ENCODE measurements at regions not wholly inside any gene's neighbourhood (a gene's known extent, or its start where the extent isn't known, plus 50 kb on each side); places are given as distances from the start of the nearest gene placed in this dataset.

DNA sequence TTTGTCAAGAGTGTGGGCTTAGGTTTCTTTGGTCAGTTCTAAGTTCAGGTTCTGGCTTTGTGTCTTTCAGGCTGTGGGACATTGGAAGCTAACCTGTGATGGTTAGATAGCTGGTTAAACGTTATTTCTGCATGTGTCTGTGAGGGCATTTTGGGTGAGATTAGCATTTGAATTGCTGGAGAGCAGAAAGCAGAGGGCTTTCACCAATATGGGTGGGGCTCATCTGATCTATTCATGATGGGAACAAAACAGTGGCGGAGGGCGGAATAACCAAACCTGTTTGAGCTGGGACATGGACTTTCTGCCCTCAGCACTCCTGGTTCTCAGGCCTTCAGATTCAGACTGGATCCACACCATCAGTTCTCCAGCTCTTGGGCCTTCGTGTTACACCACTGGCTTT is 195.4 kb downstream of the KLF13 start (continued):
- TF ChIP-seq, protein P1, sequence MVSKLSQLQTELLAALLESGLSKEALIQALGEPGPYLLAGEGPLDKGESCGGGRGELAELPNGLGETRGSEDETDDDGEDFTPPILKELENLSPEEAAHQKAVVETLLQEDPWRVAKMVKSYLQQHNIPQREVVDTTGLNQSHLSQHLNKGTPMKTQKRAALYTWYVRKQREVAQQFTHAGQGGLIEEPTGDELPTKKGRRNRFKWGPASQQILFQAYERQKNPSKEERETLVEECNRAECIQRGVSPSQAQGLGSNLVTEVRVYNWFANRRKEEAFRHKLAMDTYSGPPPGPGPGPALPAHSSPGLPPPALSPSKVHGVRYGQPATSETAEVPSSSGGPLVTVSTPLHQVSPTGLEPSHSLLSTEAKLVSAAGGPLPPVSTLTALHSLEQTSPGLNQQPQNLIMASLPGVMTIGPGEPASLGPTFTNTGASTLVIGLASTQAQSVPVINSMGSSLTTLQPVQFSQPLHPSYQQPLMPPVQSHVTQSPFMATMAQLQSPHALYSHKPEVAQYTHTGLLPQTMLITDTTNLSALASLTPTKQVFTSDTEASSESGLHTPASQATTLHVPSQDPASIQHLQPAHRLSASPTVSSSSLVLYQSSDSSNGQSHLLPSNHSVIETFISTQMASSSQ (IDR thresholded peaks at IDR 0.05; ENCODE audit: low read depth) = no peak
- TF ChIP-seq, protein P1 (CRISPR knock-in tag; IDR thresholded peaks at IDR 0.05; ENCODE audit: borderline replicate concordance) = no peak
- TF ChIP-seq ATRX (CRISPR knock-in tag; IDR thresholded peaks at IDR 0.05; ENCODE audit: borderline replicate concordance) (no peak), ZNF891 (CRISPR knock-in tag; IDR thresholded peaks at IDR 0.05) (no peak), ZNF737 (CRISPR knock-in tag; IDR thresholded peaks at IDR 0.05; ENCODE audit: borderline replicate concordance) (no peak), CBX5 (CRISPR knock-in tag; IDR thresholded peaks at IDR 0.05; ENCODE audit: borderline replicate concordance) (no peak), ZNF430 (CRISPR knock-in tag; IDR thresholded peaks at IDR 0.05) (no peak), ZC3H13 (CRISPR knock-in tag; IDR thresholded peaks at IDR 0.05) (no peak)
- TF ChIP-seq, protein P2, sequence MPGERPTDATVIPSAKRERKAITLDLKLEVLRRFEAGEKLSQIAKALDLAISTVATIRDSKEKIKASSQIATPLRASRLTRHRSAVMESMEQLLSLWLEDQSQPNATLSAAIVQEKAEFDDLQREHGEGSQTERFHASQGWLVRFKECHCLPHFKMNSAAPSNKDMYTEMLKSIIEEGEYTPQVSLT (CRISPR knock-in tag; IDR thresholded peaks at IDR 0.05; ENCODE audit: borderline replicate concordance, low read depth) = no peak

Data from HepG2 (cell line).